ENCODE measurements at regions not wholly inside any gene's neighbourhood (a gene's known extent, or its start where the extent isn't known, plus 50 kb on each side); places are given as distances from the start of the nearest gene placed in this dataset.
"Not testable (repeated sequence)": the region's sequence is repeated elsewhere in the genome, so short reads cannot be mapped to it uniquely, and the experiment has no call there.

DNA sequence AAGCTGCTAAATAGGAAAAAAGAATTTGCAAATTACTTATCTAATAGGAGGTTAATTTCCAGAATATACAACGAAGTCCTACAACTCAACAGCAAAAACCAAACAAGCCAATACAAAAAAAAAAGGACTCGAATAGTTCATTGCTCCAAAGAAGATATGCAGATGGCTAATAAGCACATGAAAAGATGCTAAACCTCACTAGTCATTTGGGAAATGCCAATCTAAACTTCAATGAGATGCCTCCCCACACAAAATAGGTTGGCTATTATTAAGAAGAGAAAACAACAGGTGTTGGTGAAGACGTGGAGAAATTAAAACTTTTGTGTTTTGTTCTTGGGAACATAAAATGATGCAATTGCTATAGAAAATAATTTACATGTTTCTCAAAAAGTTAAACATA, 1634.4 kb upstream of the DDX18 start:
- DNase-seq (ENCODE audit: extremely low spot score), result no peak
- ChIA-PET POLR2A (no interaction called here), CTCF (no interaction called here)
- no peak for TF ChIP-seq CTCF (IDR thresholded peaks at IDR 0.05; ENCODE audit: control extremely low read depth, extremely low read depth, low read depth, missing control alignments)

GRCh38 chr2:116190684-116191083, 1623.8 kb upstream of the DDX18 start:
- DNase-seq (ENCODE audit: extremely low spot score); CTCF ChIA-PET: not testable (repeated sequence)

GRCh38 chr2:116200086-116200485, 1614.4 kb upstream of the DDX18 start:
- no peak for TF ChIP-seq CTCF (IDR thresholded peaks at IDR 0.05; ENCODE audit: control extremely low read depth, extremely low read depth, low read depth, missing control alignments)
- ChIA-PET POLR2A (no interaction called here), CTCF (no interaction called here)
- no peak for DNase-seq (ENCODE audit: extremely low spot score)

More at GRCh38 chr2:116190684-116191083, 1623.8 kb upstream of the DDX18 start:
- POLR2A ChIA-PET, result not testable (repeated sequence)

DNA sequence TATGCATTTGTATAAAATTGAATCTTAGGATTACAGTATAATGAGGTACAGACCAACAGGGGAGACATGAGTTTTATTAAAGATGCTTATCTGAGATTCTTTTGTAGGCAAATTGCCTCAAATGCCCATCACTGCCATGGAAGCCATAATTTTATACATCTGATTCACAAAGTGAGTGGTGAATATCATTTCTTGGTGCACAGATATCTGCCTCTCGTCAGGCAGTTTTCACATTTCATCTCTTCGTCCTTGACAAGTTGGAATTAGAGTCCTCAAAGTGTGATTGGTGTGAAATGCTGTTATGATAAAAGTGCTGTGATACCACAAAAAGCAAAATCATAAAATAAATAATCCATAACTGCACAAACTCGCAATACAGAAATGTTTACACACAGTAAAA, 1602.8 kb upstream of the DDX18 start:
- ChIA-PET POLR2A (no interaction called here), CTCF (no interaction called here)
- no peak for DNase-seq (ENCODE audit: extremely low spot score)
- no peak for TF ChIP-seq CTCF (IDR thresholded peaks at IDR 0.05; ENCODE audit: control extremely low read depth, extremely low read depth, low read depth, missing control alignments)

DNA sequence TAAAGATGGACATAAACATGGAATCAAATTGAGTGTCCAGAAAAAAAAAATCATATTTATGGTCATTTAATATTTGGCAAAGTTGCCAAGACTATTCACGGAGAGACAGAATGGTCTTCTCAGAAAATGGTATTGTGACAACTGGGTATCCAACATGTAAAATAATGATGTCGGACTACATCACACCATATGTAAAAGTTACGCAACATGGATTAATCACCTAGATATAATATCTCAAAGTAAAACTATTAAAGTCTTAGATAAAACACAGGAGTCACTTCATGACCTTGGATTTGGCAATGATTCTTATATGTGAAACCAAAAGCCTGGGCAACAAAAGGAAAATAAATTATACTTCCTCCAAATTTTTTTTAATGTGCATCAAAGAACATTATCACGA, 1591.7 kb upstream of the DDX18 start:
- DNase-seq (ENCODE audit: extremely low spot score), result no peak
- no peak for TF ChIP-seq CTCF (IDR thresholded peaks at IDR 0.05; ENCODE audit: control extremely low read depth, extremely low read depth, low read depth, missing control alignments)
- POLR2A ChIA-PET, result no interaction called here
- CTCF ChIA-PET, result no interaction called here

- no peak for DNase-seq (ENCODE audit: extremely low spot score)
- ChIA-PET POLR2A (no interaction called here), CTCF (no interaction called here)
- TF ChIP-seq CTCF (IDR thresholded peaks at IDR 0.05; ENCODE audit: control extremely low read depth, extremely low read depth, low read depth, missing control alignments), result no peak
Observed at GRCh38 chr2:116223912-116224311, 1590.6 kb upstream of the DDX18 start.

DNA sequence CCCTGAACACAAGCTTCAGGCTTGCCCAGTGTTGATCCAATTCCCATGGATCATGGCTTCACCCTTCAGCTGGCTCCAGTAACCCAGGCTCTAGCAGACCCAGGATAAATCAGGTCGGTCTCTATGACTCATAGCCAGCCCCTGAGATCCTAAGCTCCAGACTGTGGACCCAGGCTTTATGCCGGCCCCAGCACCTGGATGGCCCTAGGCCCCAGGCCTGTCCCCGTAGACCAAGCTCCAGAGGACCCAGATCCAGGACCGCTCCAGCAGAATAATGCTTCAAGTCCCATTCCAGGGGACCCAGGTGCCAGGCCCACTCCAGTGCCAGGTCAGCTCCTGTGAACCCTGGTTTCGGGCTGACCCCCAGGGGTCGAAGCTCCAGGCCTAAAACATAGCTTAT, 1589.9 kb upstream of the DDX18 start:
- DNase-seq (ENCODE audit: extremely low spot score), result no peak
- POLR2A ChIA-PET, result no interaction called here
- no peak for TF ChIP-seq CTCF (IDR thresholded peaks at IDR 0.05; ENCODE audit: control extremely low read depth, extremely low read depth, low read depth, missing control alignments)
- CTCF ChIA-PET, result no interaction called here
